Tongue (tissue), 1 donor: ENCODE measurements at regions not wholly inside any gene's neighbourhood (a gene's known extent, or its start where the extent isn't known, plus 50 kb on each side); places are given as distances from the start of the nearest gene placed in this dataset.

Experiments used
- DNase-seq: peaks from one replicate; pipeline ENCODE4 v3.0.0-alpha.2; 2015

- DNase-seq = no peak
Measured at GRCh38 chr4:185894481-185894880, 82.5 kb upstream of the SORBS2 start.

GRCh38 chr4:185895351-185895750, 83.4 kb upstream of the SORBS2 start:
- no peak for DNase-seq

GRCh38 chr4:185895866-185896265, 83.9 kb upstream of the SORBS2 start:
- no peak for DNase-seq

GRCh38 chr4:185896817-185897488, 85.0 kb upstream of the SORBS2 start:
- no peak for DNase-seq

GRCh38 chr4:185898413-185898812, 86.4 kb upstream of the SORBS2 start:
- DNase-seq = no peak

- no peak for DNase-seq
Measured at GRCh38 chr4:185899833-185900232, 87.8 kb upstream of the SORBS2 start.

- no peak for DNase-seq
Measured at GRCh38 chr4:185902654-185903053, 90.7 kb upstream of the SORBS2 start.

- no peak for DNase-seq
Measured at GRCh38 chr4:185903205-185903604, 91.2 kb upstream of the SORBS2 start.

- no peak for DNase-seq
Measured at GRCh38 chr4:185904381-185904780, 92.4 kb upstream of the SORBS2 start.

GRCh38 chr4:185909972-185910371, 98.0 kb upstream of the SORBS2 start:
- no peak for DNase-seq

- no peak for DNase-seq
Measured at GRCh38 chr4:185911556-185912064, 99.6 kb upstream of the SORBS2 start.

GRCh38 chr4:185912779-185913178, 100.8 kb upstream of the SORBS2 start:
- no peak for DNase-seq

GRCh38 chr4:185914583-185915199, 102.7 kb upstream of the SORBS2 start:
- DNase-seq = peak; percentile 16

- no peak for DNase-seq
Measured at GRCh38 chr4:185915271-185915670, 103.3 kb upstream of the SORBS2 start.

- no peak for DNase-seq
Measured at GRCh38 chr4:185915817-185916216, 103.8 kb upstream of the SORBS2 start.

GRCh38 chr4:185916231-185916630, 104.2 kb upstream of the SORBS2 start:
- no peak for DNase-seq

- no peak for DNase-seq
Measured at GRCh38 chr4:185916683-185917082, 104.7 kb upstream of the SORBS2 start.

GRCh38 chr4:185919107-185919506, 107.1 kb upstream of the SORBS2 start:
- no peak for DNase-seq

GRCh38 chr4:185920171-185920570, 108.2 kb upstream of the SORBS2 start:
- peak; percentile 8 for DNase-seq

- DNase-seq = no peak
Measured at GRCh38 chr4:185920691-185921260, 108.8 kb upstream of the SORBS2 start.

GRCh38 chr4:185921583-185922555, 109.9 kb upstream of the SORBS2 start:
- peak; percentile 9 for DNase-seq

GRCh38 chr4:185924458-185925044, 112.6 kb upstream of the SORBS2 start:
- DNase-seq = no peak
